Activated gamma-delta T cell treated with anti-CD3 and anti-CD28 coated beads, Interleukin-2, amount 50 U/mL, for 16 hours (primary cell): ENCODE measurements at regions not wholly inside any gene's neighbourhood (a gene's known extent, or its start where the extent isn't known, plus 50 kb on each side); places are given as distances from the start of the nearest gene placed in this dataset.

Source experiments
- DNase-seq: peaks from one replicate; pipeline ENCODE4 v3.0.0-alpha.2; 2020; ENCODE audit warnings: low read depth

DNA sequence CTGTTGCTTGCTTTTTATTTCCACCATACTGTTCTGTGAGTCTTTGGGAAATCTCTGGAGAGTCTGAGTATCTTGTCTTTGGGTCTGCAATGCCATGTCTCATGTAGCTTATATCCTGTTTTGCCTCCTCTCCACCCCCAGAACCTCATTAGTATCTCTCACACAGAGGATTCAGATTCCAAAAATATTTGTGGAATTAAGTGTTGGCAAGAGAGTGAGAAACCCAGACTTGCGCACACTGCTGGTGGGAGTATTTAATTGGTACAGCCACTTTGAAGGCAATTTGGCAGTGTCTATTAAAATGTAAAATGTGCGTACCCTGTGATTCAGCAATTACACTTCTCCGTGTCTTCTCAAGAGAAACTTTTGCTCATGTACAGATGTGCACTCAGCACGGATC lies 68.6 kb downstream of the ZNF621 start:
- no peak for DNase-seq

DNA sequence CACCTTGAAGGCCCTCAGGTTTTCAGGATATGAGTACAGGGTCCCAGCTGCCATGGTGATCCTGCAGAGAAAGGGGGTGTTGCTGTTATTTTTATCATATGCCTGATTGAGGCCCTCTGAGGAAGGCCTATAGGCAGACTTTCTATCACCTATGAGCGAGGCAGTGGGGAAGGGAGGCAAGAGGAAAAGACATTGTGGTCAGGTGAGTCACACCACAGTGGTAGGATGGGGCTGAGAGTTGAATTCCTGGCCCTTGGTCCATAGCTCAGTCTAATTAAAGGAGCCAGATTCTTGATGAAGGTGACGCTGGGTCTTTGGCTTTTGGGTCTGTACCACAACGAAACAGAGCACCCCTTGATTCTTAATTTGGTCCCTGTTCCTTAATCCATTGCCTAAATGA lies 72.7 kb downstream of the ZNF621 start:
- no peak for DNase-seq

GRCh38 chr3:40598338-40598737 lies 73.6 kb downstream of the ZNF621 start:
- no peak for DNase-seq

- no peak for DNase-seq
Measured at GRCh38 chr3:40598962-40599361, 74.2 kb downstream of the ZNF621 start.

- DNase-seq = no peak
Measured at GRCh38 chr3:40602778-40603385, 78.1 kb downstream of the ZNF621 start.

GRCh38 chr3:40605960-40606359 lies 81.2 kb downstream of the ZNF621 start:
- DNase-seq = no peak

DNA sequence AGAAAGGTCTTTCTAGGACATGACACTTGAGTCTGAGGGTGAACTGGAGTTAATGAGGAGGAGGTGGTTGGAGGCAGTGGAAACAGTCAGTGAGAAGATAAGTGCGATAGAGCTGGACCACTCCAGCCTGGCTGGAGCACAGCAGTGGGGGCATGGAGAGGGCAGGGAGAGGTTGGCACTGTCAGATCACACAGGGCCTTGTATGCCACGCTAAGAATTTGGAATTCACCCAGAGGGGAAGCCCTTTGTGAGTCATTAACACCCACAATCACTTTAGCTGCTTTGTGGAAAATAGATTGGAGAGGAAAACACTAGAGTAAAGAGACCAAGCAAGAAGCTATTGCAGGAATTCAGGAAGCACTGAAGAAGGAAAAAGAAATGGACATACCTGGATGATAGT lies 83.3 kb downstream of the ZNF621 start:
- DNase-seq = no peak

- DNase-seq = no peak
Measured at GRCh38 chr3:40613306-40613705, 88.5 kb downstream of the ZNF621 start.

DNA sequence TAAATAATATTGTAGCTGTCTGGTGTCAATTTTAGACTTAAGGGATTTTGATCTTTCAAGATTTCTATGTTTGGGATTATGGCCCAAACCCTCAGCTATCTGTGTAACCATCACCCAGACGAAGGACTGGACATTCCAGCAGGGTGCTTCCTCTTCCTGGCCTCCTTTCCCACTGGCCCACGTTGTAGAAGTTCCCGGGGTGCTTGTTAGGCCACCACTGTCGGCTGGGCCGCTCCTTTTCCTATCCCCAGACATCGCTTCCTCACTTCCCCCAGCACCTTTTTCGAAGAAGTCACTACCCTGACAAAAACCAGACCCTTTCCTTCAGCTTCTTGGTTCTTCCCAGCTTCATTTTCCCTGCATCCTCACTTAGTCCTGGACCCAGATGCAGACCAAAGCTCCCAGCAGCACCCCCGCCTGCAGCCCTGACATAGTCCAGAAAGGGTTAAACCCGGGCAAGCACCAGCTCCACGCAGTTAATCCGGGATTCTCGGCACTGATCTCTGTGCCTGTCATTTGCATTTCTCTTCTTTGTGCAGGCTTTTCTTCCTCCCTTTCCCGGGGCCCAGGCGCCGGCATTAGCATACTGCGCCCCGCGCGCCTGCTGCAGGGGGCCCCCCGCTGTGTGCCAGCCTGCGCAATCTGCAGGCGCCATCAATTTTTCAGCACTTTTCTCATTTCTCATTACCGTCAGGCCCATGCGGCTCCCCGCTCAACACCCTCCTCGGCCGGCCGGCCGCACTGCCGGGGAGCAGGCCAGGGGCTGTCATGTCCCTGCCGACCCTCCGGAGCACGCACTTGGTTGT lies 90.6 kb downstream of the ZNF621 start:
- DNase-seq = no peak

DNA sequence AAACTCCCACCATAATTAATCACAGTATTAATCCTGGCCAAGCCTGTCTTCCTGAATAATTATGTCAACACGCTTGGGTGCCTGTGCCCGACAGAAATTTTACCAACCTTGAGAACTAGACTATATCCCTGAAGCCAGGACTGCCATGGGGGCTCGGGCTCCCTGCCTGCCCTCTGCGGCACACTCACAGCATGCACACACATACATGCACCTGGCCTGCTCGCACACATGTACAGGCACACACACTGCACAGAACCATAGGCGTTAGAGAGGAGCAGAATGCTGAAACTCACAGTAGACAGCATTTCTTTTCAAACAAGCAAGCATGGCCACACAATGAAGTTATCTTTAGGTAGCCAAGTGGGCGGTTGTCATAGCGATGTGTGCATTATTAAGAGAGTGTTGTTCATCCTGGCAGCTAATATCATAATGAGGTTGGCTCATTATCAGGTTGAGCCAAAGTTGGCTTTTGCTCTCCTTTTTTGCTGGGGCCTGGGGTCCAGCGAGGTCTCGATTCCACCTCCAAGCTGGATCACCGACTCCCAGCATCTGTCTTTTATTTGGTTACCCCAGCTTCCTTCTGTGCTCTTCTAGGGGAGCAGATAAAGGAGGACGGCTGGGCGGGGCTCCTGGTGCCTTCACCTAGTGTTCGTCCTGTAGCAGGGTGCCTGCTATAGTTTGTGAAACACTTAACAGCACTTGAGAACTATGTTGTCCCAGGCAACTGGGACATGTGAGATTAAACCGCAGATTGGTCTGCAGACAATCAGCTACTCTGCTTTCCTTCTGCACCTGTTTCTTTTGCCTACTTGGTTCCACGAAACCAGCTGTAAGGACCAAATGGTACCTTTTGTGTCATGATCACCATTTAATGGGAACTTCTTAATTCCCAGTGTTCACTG lies 91.4 kb downstream of the ZNF621 start:
- no peak for DNase-seq

DNA sequence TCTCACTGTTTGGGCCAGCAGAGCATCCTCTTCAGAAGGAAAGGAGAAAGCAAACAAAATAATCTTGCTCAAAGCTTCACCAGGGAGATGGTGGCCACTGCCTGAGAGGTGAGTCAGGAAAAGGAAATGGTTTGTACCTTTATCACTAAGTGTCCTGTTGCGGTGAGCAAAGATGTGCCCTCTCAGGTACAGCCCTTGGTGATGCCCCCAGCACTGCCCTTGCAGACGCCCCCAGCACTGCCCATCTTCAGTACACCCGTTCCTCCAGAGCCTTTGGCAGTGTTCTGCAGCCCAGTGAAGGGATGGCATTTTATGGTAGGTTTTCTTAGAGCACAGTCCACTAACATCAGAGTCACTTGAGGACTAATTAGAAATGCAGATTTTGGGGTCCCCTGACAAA lies 92.3 kb downstream of the ZNF621 start:
- no peak for DNase-seq

DNA sequence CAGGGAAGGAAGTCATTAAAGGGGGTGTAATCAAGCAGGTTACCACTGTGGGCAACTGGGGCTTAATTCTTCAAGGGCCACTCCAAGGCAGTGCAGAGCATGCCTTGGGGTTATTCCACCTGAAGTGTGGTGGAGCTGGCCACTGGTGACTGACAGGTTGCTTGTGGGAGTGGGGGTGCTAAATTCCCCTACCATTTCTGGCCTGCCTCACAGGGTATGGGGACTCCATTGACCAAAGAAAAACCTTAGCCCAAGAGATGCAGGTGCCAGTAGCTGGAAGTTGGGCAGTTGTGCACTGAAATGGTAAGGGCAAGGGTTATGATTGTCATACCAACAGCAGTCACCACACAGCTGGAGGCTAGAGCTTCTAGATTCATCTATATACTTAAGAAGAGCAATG lies 93.4 kb downstream of the ZNF621 start:
- DNase-seq = no peak

DNA sequence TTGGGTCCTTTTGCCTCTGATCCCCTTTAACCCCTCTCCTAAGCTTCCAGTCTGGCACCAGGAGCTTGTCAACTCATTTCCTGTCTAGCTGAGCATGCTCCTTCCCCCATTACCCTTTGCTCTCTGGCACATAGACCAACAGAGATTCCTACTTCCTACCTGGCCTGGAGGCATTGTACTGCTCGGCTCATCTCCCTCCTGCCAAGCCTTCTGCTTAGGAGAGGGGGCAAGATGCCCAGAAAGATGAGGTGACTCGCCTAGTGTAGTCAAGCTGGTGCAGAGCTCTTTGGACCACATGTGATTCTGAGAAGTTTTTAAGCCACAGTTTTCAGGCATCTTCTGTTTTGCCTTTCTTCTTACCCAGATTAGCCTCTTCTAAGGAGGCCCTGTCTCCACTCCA lies 95.4 kb downstream of the ZNF621 start:
- DNase-seq = no peak

GRCh38 chr3:40621252-40621651 lies 96.5 kb downstream of the ZNF621 start:
- DNase-seq = no peak

DNA sequence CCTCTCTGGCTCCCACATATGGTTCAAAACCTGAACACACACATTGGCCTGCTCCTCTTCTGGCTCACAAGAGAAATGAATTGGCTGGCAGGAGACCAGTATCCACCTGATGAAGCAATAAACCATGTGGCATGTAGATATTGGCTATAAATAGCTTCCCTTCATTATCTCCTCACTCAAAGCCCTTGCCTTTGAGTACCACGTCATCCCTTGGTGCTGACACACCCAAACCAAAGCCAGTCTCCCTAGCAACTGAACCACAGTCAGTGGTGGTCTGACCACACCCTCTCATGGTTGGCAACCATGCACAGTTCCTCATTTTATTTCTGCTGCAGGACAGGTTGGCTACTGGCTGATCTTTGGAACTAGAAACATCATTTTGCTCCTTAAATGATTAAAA lies 98.8 kb downstream of the ZNF621 start:
- DNase-seq = no peak

GRCh38 chr3:40624189-40624769 lies 99.5 kb downstream of the ZNF621 start:
- DNase-seq = no peak

DNA sequence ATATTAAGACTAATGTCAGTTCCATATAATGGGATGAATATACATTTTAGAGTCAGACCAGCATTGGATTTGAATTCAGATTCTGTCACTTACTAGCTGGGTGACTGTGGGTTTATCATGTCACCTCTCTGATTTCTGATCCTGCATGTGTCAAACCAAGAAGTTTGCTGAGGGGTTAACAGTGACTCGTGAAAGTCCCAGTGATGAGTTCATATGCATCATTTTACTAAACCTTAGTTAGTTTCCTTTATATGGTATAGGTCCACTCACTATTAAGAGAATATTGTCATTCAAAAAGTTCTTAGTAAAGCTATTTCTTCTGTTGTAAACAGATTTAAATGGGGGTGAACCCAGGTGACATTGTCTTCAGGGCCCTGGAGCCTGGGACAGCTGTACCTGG lies 102.3 kb downstream of the ZNF621 start:
- DNase-seq = no peak

DNA sequence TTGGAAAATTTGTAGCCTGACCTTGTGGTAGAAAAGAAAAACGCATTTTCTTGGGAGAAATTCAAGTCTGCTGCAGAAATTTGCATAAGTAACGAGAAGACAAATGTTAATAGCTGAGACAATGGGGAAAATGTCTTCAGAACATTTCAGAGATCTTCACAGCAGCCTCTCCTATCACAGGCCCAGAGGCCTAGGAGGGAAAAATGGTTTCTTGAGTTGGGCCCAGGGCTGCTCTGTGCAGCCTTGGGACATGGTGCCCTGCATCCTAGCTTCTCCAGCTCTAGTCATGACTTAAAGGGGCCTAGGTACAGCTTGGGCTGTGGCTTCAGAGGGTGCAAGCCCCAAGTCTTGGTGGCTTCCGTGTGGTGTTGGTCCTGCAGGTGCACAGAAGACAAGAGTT lies 104.2 kb downstream of the ZNF621 start:
- DNase-seq = no peak

GRCh38 chr3:40631341-40631995 lies 106.7 kb downstream of the ZNF621 start:
- DNase-seq = no peak

DNA sequence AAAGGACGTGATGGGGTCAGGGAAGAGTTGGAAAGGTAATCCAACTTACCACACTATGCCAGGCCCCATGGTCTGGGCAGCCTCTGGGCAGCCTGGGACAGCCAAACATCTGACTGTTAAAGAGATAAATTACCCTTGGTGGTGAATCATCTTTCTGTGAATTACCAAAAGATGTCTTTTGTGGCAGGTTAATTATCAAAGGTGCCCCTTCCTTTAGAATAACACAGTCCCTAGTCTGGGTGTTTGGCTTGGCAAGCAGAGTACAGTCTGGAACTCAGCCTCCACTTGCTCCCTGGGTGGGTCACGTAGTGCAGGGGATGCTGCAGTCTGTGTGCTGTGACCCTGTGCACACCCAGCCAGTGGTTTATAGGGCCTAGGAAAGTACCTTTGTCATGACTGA lies 113.1 kb downstream of the ZNF621 start:
- DNase-seq = no peak

- DNase-seq = no peak
Measured at GRCh38 chr3:40639006-40639405, 114.2 kb downstream of the ZNF621 start.

- DNase-seq = no peak
Measured at GRCh38 chr3:40642812-40643211, 118.1 kb downstream of the ZNF621 start.
